Muscle of back (tissue), 3 donors: ENCODE measurements at regions not wholly inside any gene's neighbourhood (a gene's known extent, or its start where the extent isn't known, plus 50 kb on each side); places are given as distances from the start of the nearest gene placed in this dataset.
A peak's percentile ranks its signal among the peaks of the same experiment; 100 is the strongest.

ENCODE experiments used
- DNase-seq, 3 donors: peaks; one replicate each; pipeline versions ENCODE4 v3.0.0 to v3.0.0-alpha.2; 2013

DNA sequence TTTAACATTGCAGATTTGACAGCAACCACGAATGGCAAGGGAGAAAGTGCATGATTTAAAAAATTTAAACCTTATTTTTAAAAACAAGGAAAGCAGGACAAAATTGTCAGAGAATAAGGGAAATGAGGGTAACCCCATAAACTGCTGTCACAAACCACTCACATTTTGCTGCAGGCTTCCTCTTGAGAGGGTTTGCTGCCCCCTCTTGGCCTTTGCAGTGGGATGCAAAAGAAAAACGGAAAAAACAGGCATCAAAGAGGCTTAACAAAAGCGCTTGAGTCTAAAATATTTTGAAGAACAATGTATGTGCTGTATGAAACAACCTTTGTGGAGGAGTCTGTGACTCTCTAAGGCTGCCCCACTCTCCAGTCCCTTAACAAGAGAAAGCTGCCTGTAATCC is 91.6 kb downstream of the TMX3 start:
- DNase-seq: peak; percentile 54 to 75 (median 62)

DNA sequence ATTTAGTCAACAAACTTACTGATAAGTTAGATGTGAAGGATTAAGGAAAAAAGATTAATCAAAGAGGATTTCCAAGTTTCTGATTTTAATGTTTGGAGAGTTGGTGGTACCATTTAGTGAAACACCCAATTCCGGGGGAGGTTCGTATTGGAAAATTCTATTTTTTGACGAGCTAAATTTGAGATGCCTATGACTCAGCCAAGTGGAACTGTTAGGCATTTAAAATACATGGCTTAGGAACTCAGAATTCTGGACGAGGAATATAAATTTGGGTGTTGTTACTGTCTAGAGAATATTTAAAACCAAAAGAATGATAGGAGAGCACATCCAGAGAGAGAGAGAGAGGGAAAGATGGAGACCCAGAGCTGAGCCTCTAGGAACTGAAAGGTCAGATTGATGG is 103.6 kb downstream of the TMX3 start:
- no peak for DNase-seq

DNA sequence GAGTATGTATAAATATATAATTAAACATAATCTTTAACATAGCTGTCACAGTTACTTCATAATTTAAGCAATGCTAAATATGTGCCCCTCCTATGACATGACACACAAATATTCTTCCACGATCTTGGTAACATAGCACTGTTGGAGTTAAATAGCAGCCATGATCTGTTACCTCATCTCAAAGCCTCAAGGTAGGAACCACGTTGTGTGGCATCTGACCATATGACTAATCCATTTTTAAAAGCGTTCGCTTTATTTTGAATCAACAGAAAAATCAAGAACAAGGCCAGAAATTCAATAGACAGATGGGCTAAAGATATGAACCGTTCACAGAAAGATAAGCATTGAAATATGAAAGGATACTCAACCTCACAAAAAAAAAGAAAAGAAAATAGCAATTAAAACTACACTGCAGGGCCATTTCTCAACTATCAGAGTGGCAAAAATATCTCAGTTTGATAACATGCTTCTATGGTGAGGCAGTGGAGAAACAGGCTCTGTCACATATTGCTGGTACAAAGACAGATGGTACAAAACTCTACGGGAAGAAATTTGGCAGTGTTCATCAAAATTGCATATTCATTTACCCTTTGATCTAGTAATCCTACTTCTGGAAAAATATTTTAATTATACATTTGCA is 105.9 kb downstream of the TMX3 start:
- DNase-seq: no peak

DNA sequence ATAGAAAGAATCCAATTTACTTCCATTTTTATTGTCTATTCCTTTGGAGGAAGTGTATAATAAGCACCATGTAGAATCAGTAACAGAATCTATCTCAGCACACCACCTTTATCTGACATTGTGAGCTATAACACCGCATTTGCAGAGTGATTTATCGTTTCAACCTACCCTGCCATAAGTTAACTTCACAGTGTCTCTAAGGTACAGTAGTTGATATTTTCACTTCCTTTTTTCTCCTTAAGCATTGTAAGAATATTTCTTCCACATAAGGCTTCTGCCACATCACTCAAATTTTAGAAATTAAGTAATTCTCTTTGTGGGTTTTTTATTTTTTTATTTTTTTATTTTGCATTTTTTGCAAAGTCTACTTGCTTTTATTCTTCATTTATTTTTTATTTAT is 107.1 kb downstream of the TMX3 start:
- no peak for DNase-seq

DNA sequence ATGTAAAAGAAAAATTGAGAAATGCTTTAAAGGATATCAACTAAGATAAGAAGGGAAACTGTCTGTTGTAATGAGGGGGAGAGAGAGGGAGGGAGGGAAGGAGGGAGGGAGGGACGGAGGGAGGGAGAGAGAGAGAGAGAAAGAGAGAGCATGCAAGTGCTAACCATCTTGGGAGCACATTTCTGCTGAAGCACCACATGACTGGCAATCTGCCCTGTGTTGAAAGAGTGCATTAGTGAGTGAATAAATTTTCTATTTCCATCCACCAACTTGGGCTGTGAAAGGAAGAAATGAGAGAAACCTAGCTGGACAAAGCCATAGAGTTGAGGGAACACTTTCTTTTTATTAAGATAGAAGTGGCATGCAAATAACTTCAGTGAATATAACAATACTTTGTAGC is 110.7 kb downstream of the TMX3 start:
- DNase-seq: peak; percentile 2 to 28 (median 10)

DNA sequence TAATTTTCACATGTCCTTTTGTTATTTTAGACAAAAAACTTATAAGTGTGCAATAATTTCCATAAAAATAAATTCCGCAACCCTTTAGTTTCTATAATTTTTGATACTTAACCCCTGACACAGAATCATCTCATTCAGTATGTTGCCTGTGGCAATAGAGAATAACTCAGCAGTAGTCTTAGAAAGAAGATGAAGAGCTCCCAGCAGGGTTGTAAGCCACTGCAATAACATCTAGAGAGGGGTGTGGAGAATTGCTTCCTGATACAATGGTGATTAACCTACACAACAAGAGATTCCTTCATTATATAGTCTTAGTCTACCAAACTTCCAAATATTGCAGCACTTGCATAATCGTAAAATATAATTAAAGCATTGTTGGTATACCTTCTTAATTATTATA is 118.9 kb downstream of the TMX3 start:
- no peak for DNase-seq

DNA sequence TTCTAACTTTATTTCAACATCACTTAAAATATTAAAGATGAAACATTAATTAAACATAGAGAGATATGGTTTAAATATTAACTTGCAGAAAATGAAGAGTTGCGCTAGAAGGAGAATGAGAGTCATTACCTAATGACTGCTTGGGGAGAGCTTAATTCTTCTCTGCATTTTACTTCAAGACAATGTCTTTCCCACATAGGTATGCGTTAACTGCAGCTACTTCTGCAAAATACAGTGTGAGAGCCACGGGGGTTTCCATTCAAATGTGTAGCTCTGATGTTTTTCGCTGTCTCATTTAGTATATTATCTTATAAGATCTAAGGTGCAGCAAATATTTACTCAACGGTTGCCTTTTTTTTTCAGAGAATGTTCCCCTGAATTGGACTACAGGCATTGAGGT is 126.7 kb downstream of the TMX3 start:
- DNase-seq: no peak

DNA sequence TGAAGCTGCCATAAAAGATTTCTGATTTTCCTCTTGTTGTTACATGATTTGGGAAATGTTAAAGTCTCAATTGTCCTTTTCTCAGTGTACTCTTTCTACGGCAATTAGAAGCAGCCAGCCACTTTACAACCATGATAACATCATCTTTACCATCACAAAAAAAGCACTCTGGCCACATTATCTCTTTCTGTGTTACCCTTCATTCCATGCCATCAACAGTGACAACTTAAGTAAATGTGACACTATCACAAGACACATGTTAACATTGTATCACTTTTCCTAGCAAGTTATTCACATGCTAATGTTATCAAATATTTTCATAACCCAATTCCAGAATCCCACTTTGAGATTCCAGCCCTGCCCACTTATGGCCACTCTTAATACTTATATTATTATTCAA is 131.2 kb downstream of the TMX3 start:
- DNase-seq: no peak

DNA sequence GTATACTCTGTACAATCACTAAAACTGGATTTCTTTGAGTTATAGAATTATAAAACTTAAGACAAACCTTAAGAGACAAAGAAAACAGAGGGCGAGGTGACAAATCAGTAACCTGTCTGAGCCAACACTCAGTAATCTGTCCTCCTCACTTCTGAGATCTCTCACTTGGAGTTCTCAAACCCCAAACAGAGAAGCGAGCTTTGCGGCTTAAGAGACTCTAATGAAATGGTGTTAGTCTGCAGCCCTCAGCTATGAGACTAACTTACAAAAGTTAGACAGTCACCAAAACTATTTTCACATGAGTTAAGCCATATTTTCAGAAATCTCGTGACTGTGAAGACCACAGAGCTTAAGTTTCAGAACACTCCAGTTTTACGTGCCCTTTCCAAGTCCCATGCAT is 140.6 kb downstream of the TMX3 start:
- DNase-seq: no peak

DNA sequence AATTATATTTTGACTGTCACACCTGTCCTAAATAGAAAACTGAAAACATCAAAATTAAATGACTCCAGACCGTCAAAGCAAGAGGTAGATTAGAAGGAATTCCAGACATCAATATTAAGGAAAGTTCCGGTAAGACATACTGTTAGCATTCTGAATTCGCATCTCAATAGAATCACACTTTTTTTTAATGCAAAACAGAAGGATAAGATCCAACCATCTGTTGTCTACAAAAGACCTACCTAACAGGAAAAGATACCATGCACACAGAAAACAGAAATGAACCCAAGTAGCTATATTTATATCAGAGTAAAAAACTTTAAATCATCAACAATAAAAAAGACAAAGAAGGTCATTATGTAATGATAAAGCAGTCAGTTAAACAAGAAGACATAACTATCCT is 145.0 kb downstream of the TMX3 start:
- no peak for DNase-seq

DNA sequence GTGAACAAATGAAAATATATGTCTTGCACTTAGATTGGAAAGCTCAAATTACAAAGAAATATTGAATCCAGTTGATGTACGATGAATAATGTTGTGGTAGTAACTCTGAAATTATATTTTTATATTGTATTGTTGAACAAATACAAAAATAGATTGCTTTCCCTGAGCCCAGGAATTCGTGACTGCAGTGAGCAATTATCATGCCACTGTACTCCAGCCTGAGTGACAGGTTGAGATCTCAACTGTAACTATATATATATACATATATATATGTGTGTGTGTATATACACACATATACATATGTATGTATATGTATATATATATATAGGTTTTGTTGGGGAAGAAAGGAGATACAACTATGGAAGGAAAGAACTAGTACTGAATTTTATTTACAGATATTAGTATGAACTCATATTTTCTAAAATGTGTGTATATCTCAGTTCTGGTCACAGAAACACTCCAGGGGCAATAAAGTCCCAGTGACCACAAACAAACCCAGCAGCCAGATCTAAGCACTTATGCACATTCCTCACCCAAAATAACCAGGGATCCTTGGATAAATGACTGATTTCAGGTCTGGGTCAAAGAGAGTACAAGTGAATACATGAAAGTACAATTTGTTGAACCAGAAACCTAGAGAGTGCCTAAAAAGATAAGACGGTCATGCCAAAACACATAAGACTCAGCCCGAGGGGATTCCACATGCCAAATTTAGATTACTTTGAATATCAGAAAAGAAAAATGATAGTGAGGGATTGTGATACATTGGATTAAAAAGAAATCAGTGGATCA is 146.3 kb downstream of the TMX3 start:
- DNase-seq: no peak

DNA sequence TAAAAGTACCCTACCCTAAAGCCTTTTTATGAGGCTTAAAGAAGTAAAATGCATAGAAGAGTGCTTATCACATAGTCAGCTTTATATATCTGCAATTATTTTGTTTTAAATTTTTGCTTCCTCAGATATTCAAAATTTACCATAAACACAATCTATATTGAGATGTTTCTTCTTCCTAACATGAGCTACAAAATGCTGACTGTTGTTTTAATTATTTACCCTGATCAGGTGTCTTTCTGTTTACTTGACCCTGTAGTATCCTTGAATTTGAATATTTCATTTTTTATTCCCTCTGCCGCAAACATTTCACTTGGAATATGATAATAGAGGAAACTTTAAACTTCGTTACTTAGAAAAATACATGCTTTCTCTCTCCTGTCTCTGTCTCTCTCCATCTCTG is 147.9 kb downstream of the TMX3 start:
- no peak for DNase-seq

DNA sequence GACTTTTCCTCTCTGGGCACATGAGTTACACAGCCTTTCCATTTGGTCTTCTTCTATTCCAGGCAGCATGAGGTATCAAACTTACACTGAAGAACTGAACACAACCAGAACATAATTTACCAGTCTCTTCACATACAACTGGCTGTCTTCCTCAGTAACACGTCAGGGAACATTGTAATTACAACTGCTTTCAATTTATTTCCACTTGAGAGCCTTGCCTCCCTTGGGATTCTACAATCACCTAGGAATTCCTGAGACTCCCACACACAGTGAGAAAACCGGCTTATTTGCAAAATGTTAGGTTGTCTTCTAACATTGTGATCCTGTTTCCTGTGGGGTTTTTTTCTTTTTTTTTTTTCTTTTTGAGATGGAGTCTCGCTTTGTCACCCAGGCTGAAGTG is 149.9 kb downstream of the TMX3 start:
- DNase-seq: peak in 1 of 3 donors; percentile 27

DNA sequence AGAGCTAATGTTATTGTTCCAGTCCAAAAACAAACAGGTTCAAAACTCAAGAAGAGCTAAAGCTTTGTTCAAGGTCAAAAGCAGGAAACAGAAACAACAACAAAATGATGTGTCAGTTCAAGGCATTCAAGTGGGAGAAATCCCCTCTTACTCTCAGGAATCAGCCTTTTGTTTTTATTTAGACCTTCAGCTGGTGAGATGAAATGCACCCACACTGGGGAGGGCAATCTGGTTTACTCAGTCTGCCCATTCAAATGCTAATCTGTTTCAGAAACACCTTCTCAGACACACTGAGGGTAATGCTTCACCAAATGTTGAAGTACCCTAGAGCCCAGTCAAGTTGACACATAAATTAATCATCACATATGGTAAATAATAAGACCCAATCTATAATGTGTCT is 150.6 kb downstream of the TMX3 start:
- no peak for DNase-seq

DNA sequence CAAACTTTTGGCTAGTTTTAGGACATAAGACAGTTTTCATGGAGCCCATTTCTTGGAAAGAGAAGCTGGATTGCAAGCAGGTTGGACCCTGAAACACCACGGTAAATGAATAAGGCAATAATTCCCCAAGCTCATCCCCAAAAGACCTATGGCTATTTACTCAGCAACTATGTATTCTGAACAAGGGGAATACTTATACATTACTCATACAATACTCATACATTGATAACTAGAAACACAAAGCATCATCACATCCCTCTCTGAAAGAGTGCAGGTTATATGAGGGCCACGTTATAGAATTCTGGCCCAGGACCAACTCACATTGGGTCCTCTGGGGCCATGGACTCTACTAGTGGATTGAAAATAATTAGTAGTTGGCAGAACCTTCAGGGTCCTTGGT is 154.8 kb downstream of the TMX3 start:
- no peak for DNase-seq

DNA sequence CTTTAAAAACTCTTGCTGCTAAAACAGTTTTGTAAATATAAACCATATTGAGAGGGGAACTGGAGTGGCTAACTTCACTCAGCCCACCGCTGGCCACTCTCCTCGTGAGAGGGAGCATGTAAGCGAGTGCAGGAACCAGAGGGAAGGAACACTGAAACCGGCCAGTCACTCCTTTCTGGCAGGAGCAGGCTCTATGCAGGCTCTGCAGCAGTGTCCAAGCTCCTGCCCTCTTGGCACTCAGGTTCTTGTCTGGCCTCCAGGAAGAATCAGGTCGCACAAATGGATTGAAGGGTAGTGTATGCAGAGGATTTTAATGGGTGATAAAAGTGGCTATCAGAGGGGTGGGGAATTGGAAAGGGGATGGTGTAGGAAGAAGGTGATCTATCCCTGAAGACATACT is 157.7 kb downstream of the TMX3 start:
- DNase-seq: no peak

DNA sequence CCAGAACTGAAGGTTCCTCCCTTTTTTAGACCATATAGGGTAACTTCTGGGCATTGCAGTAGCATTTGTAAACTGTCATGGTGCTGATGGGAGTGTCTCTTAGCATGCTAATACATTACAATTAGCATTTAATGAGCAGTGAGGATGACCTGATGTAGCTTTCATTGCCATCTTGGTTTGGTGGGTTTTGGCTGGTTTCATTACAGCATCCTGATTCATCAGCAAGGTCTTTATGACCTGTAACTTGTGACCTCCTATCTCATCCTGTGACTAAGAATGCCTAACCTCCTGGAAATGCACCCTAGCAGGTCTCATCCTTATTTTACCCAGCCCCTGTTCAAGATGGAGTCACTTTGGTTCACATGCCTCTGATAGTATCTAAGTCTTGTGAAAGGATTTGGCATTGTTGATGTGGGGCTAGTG is 159.0 kb downstream of the TMX3 start:
- no peak for DNase-seq

DNA sequence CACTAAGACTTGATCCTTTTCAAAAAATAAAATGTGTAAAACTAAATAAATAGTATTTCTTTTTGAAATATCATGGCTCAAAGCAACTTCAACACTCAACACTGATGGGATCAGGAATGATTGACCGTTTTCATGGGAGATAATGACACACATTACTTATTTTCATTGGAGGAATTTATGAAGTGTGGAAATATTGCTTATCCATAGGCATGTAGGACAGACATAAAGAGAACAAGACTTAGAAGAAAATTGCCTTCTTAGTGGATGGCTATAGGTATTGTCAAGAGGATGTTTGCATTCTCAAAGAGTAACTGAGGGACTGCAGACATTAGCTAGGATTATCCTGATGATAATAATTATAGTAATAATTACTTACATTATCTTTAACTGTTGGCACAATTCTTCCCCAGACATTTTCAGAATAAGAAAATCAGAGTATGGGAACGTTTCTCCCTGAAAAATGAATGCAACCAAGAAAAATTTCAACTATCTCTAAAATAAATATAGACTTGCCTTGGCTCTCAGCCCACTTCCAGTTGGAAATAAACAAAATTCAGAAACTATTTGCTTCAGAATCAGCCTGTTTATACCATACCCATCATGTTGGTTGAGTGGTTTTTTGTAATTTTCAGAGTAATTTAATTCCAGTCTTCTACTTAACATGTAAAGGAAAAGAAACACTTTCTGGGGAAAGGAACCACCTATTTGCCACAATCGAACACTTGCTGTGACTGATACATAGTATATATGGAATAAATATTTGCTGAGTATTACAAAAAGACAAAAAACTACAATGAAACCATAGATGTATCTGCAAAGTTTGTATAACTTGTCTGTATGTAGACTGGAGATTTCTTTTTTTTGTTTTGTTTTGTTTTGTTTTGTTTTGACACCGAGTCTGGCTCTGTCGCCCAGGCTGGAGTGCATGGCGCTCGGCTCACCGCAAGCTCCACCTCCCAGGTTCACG is 165.7 kb downstream of the TMX3 start:
- peak in 1 of 3 donors; percentile 13 for DNase-seq

DNA sequence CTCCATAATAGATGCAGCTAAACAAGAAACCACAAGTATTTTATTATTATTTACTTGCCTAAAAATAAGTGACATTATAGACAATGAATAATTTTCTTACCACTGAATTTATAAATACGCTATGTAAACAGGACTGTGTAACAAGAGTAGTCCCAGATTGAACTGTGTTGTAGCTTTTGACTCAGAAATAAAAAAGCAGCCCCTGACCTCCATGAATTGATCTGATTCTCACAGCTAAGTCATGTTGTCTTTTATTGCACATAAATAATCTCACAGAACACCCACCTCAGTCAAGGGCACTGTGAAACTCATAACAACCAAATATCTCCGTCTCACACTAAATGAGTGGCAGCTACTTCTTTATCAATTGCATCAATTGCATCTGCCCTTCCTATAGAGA is 171.6 kb downstream of the TMX3 start:
- DNase-seq: no peak

DNA sequence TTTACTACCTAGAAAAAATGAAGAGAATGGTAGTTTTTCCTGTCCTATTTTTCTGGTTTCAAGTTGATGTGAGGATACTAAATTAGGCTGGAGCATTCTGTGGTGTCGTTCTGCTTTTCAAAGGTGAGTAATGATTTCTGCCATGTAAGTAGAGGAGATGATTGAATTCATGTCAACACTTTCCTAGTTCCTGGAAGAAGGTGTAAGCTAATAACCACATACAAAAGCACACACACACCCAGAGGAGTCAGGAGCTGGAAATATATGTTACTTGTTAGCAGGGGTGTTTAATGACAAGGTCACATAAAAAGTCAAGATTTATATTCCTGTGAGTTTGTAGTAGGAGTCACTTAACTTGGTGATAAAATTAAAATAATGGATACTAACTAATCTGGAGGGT is 172.1 kb downstream of the TMX3 start:
- no peak for DNase-seq

DNA sequence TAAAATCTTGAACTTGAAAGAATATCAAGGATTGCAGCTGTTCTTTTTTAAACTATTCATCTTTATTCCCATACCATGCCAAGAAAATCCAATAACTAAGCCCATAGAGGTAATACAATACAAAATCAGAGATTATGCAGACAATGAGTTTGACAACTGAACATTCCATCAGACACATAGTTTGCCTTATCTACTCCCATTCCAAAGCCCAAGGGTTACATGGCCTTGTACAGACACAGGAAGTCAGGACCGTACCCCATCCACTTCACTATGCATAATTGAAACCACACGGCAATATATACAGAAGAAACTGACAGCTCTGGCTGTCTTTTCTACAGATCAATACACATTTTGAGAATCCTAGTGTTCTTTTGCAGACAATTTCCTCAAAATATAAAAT is 181.3 kb downstream of the TMX3 start:
- DNase-seq: peak in 1 of 3 donors; percentile 22

DNA sequence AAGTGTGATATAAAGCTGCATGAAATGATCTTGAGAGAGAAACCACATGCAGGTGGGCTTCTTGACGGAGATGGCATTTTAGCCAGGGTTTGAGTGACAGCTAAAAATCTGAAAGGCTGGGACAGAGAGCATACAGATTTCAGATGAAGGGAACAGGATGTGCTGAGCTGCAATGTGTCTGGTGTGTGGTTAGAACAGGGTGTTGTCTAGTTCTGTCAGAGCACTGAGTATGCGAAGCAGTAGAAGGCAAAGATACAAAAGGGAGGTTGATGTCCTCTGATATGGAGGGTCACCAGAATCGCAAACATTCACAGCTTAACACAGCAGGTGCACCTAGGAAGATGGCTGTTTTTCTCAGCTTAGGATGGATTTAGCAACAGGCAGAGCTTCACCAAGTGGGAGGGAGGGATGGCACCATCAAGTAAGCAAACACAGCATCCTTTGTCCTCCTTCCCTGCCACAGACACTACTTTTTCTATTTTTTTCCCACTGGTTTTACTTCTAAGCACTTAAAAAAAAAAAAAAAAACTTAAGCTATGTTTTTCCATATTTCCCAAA is 182.5 kb downstream of the TMX3 start:
- no peak for DNase-seq
